Endothelial cell of umbilical vein (primary cell): ENCODE measurements at regions not wholly inside any gene's neighbourhood (a gene's known extent, or its start where the extent isn't known, plus 50 kb on each side); places are given as distances from the start of the nearest gene placed in this dataset.

Source experiments
- BruUV-seq: library from RNA; stranded (reverse); fragments of 400-500 nt; replicated peaks from 2 replicates; lab custom pipeline; 2021; lab: Mats Ljungman, UMichigan
- CTCF ChIA-PET: fragments of 300-600, 350-600 bp; sonication (Branson Sonifier 250); formaldehyde crosslinking; loops from one replicate; lab custom pipeline; 2021; ENCODE audit warnings: antibody characterized with exemption, inconsistent platforms; lab: Charles Lee
- POLR2A ChIA-PET: fragments of 300-600, 350-600 bp; sonication (Branson Sonifier 250); formaldehyde crosslinking; loops from one replicate; lab custom pipeline; 2021; ENCODE audit warnings: antibody characterized with exemption, inconsistent platforms; lab: Charles Lee
- DNase-seq: peaks from one replicate; pipeline ENCODE4 v3.0.0-alpha.2; 2011; ENCODE audit warnings: low read depth, low spot score
- FAIRE-seq: peaks from 2 replicates; lab custom pipeline; 2011; peaks lifted over from hg19 to GRCh38; lab: Jason Lieb, UNC
- H2AFZ ChIP-seq: 2 replicates; pipeline ENCODE4 v1.6.0; 2012; ENCODE audit warnings: low read depth, low read length, control low read depth, inconsistent platforms
- H3K27ac ChIP-seq: 2 replicates; pipeline ENCODE4 v1.5.1; 2011; ENCODE audit warnings: low read depth, mild to moderate bottlenecking, control low read depth, low read length, moderate library complexity; ENCODE audit not compliant: insufficient read depth
- H3K27me3 ChIP-seq, 2 experiments: 2 replicates each; pipeline versions ENCODE4 v1.6.0 to v1.6.1; 2011; ENCODE audit warnings: low read length in 2 of 2, mixed read lengths in 1 of 2; ENCODE audit not compliant: control insufficient read depth in 2 of 2, insufficient read depth in 2 of 2
- H3K36me3 ChIP-seq, 2 experiments: 2 replicates in 1 of 2; 3 replicates in 1 of 2; pipeline ENCODE4 v1.5.1; 2011; ENCODE audit warnings: low read length in 2 of 2, mild to moderate bottlenecking in 1 of 2, moderate library complexity in 1 of 2; ENCODE audit not compliant: control insufficient read depth in 2 of 2, insufficient read depth in 2 of 2; ENCODE audit errors: extremely low read depth in 1 of 2
- H3K4me1 ChIP-seq: 3 replicates; pipeline ENCODE4 v1.5.1; 2011; ENCODE audit warnings: mild to moderate bottlenecking, low read length; ENCODE audit not compliant: control insufficient read depth, insufficient read depth; ENCODE audit errors: extremely low read depth
- H3K4me2 ChIP-seq: 2 replicates; pipeline ENCODE4 v1.6.1; 2011; ENCODE audit warnings: low read length, control low read depth, mixed read lengths; ENCODE audit not compliant: insufficient read depth
- H3K4me3 ChIP-seq, 3 experiments: fragments of 200-600 bp in 1 of 3; sonication (generic), shearing (Covaris generic) in 1 of 3; replicated peaks in 1 of 3; 2 replicates each; pipeline ENCODE4 v1.5.1; 2011 to 2016; ENCODE audit warnings: control low read depth in 3 of 3, low read length in 3 of 3, mild to moderate bottlenecking in 2 of 3, inconsistent platforms in 1 of 3, low read depth in 1 of 3, moderate library complexity in 1 of 3; ENCODE audit not compliant: insufficient read depth in 1 of 3
- H3K79me2 ChIP-seq: 2 replicates; pipeline ENCODE4 v1.6.0; 2012; ENCODE audit warnings: low read length, inconsistent platforms; ENCODE audit not compliant: control insufficient read depth, insufficient read depth
- H3K9ac ChIP-seq: replicated peaks from 2 replicates; pipeline ENCODE3; 2011; ENCODE audit warnings: low read length, control low read depth; ENCODE audit not compliant: insufficient read depth; ENCODE audit errors: extremely low read depth
- H3K9me1 ChIP-seq: replicated peaks from 3 replicates; pipeline ENCODE4 v1.6.0; 2011; ENCODE audit warnings: mild to moderate bottlenecking, low read length; ENCODE audit not compliant: control insufficient read depth, insufficient read depth; ENCODE audit errors: extremely low read depth
- H3K9me3 ChIP-seq: replicated peaks from 2 replicates; pipeline ENCODE4 v1.5.1; 2012; ENCODE audit warnings: low read length, inconsistent platforms; ENCODE audit not compliant: control insufficient read depth, insufficient read depth
- H4K20me1 ChIP-seq: replicated peaks from 2 replicates; pipeline ENCODE3; 2011; ENCODE audit warnings: mild to moderate bottlenecking, low read length; ENCODE audit not compliant: control insufficient read depth, insufficient read depth; ENCODE audit errors: extremely low read depth
- EZH2 ChIP-seq: IDR thresholded peaks from 2 replicates; pipeline ENCODE4 v1.6.1; 2012; ENCODE audit warnings: borderline replicate concordance, low read depth, mild to moderate bottlenecking, moderate library complexity, low read length, inconsistent platforms; ENCODE audit not compliant: severe bottlenecking
- FOS ChIP-seq: IDR thresholded peaks from 2 replicates; pipeline ENCODE4 v1.6.1; 2011; ENCODE audit warnings: mild to moderate bottlenecking, low read length, moderate library complexity, borderline replicate concordance; ENCODE audit not compliant: insufficient read depth
- GATA2 ChIP-seq: IDR thresholded peaks from 2 replicates; pipeline ENCODE4 v1.7.0; 2011; ENCODE audit warnings: low read depth, mild to moderate bottlenecking, moderate library complexity, mixed read lengths, low read length; ENCODE audit not compliant: insufficient read length, insufficient read depth
- JUN ChIP-seq: IDR thresholded peaks from 2 replicates; pipeline ENCODE4 v1.6.1; 2011; ENCODE audit warnings: borderline replicate concordance, low read depth; ENCODE audit not compliant: insufficient read length, insufficient read depth
- MYC ChIP-seq: IDR thresholded peaks from one replicate; pipeline ENCODE4 v1.6.1; 2011; ENCODE audit warnings: mild to moderate bottlenecking, low read depth, low read length
- POLR2A ChIP-seq: IDR thresholded peaks from 2 replicates; pipeline ENCODE4 v1.6.1; 2012; ENCODE audit warnings: low read depth, mild to moderate bottlenecking, control low read depth, low read length
- POLR2AphosphoS5 ChIP-seq: IDR thresholded peaks from 2 replicates; pipeline ENCODE4 v1.6.1; 2012; ENCODE audit warnings: low read depth, mild to moderate bottlenecking, control low read depth, low read length, moderate library complexity; ENCODE audit not compliant: insufficient read depth
- dilution Hi-C: fragments of 300-500 bp; cut with MboI; formaldehyde crosslinking; loops from one replicate; pipeline ENCODE4 v1.15.0; 2019; ENCODE audit warnings: low sequenced_read_pairs; ENCODE audit not compliant: extremely low pct_ligation_motif_present
- intact Hi-C: fragments of 100-400 bp; cut with micrococcal nuclease; formaldehyde crosslinking; loops from one replicate; pipeline ENCODE4 v1.10.0; 2022
- TF ChIP-seq, protein P1 (sequence below), 2 donors: IDR thresholded peaks; 1 replicate in 1 of 2; 2 replicates in 1 of 2; pipeline ENCODE4 v1.5.1; 2011; ENCODE audit warnings: low read length in 2 of 2, mild to moderate bottlenecking in 2 of 2, moderate library complexity in 2 of 2, control low read depth in 1 of 2, inconsistent platforms in 1 of 2, low read depth in 1 of 2; ENCODE audit not compliant: insufficient read depth in 1 of 2; ENCODE audit errors: extremely low read depth in 1 of 2
- TF ChIP-seq, protein P2 (sequence below): IDR thresholded peaks from 2 replicates; pipeline ENCODE4 v1.6.1; 2011; ENCODE audit not compliant: insufficient read depth, insufficient read length

DNA sequence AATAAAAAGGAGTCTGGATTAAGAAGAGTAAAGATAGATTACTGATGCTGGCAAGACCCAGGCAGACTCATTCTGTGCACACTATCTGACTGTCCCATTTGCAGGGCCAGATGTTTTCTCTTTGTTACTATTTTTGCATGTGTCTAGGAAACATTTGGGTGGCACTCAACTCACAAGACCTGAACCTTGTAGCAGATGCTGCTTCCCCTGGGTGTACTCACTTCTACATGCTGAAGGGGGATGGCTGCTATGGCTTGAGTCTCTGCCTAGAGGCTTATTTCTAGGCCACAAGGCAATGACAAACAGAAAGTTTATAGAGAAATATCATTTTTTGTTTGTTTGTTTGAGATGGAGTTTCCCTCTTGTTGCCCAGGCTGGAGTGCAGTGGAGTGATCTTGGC lies 351.4 kb downstream of the FOXA2 start:
- POLR2A ChIA-PET, result no interaction called here
- TF ChIP-seq JUN (no peak), GATA2 (no peak), EZH2 (no peak)
- TF ChIP-seq, protein P1, sequence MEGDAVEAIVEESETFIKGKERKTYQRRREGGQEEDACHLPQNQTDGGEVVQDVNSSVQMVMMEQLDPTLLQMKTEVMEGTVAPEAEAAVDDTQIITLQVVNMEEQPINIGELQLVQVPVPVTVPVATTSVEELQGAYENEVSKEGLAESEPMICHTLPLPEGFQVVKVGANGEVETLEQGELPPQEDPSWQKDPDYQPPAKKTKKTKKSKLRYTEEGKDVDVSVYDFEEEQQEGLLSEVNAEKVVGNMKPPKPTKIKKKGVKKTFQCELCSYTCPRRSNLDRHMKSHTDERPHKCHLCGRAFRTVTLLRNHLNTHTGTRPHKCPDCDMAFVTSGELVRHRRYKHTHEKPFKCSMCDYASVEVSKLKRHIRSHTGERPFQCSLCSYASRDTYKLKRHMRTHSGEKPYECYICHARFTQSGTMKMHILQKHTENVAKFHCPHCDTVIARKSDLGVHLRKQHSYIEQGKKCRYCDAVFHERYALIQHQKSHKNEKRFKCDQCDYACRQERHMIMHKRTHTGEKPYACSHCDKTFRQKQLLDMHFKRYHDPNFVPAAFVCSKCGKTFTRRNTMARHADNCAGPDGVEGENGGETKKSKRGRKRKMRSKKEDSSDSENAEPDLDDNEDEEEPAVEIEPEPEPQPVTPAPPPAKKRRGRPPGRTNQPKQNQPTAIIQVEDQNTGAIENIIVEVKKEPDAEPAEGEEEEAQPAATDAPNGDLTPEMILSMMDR (IDR thresholded peaks at IDR 0.05; ENCODE audit: extremely low read depth in 1 of 2, insufficient read depth in 1 of 2, low read depth in 1 of 2, low read length in 2 of 2), result no peak
- intact Hi-C loops (no loop called here), dilution Hi-C loops (no loop called here)
- no peaks in the 10 kb centered on the region for H4K20me1 ChIP-seq
- peaks cover 2% of the 10 kb centered on the region for H3K9me3 ChIP-seq
- no TSS peak for BruUV-seq
- H3K4me2 ChIP-seq, result no peak overlapping the region
- H3K4me3 ChIP-seq, result no peak overlapping the region
- H3K27ac ChIP-seq, result no peak overlapping the region
- no peaks in the 10 kb centered on the region for H3K79me2 ChIP-seq
- FAIRE-seq (no peak), DNase-seq (no peak)
- H3K9me1 ChIP-seq, result no peaks in the 10 kb centered on the region
- no peak overlapping the region for H2AFZ ChIP-seq
- CTCF ChIA-PET, result no interaction called here
- no peaks in the 10 kb centered on the region for H3K27me3 ChIP-seq
- no peaks in the 10 kb centered on the region for H3K4me1 ChIP-seq
- H3K9ac ChIP-seq, result no peak overlapping the region
- no peaks in the 10 kb centered on the region for H3K36me3 ChIP-seq

DNA sequence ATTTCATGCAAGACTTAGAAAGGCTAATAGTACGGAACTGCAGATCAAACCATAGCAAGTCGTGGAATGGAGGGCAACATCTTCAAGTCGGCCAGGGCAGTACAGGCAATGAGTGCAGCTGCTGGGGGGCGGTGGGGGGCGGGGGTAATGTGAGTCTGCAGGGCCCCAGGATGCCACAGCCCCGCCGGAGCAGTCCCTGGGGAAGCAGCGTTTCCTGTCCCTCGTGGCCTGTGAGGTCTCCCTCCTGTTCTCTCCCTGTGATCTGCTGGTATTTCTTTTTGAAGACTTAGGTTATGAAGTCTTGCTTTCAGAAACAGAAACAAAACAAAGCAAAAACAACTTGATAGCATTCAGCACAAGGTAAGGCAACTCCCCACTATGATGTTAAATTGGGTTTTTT lies 351.9 kb downstream of the FOXA2 start:
- no peaks in the 10 kb centered on the region for H3K4me1 ChIP-seq
- FAIRE-seq (no peak), DNase-seq (no peak)
- H3K27ac ChIP-seq, result no peak overlapping the region
- no peaks in the 10 kb centered on the region for H3K9me1 ChIP-seq
- POLR2A ChIA-PET, result no interaction called here
- H3K27me3 ChIP-seq, result no peaks in the 10 kb centered on the region
- no peak overlapping the region for H3K9ac ChIP-seq
- intact Hi-C loops (no loop called here), dilution Hi-C loops (no loop called here)
- H3K79me2 ChIP-seq, result no peaks in the 10 kb centered on the region
- CTCF ChIA-PET, result no interaction called here
- no peak overlapping the region for H3K4me3 ChIP-seq
- no peak for TF ChIP-seq EZH2
- no peak for TF ChIP-seq JUN
- TF ChIP-seq, protein P1 (IDR thresholded peaks at IDR 0.05; ENCODE audit: extremely low read depth in 1 of 2, insufficient read depth in 1 of 2, low read depth in 1 of 2, low read length in 2 of 2), result no peak
- no peak for TF ChIP-seq FOS
- TF ChIP-seq, protein P2, sequence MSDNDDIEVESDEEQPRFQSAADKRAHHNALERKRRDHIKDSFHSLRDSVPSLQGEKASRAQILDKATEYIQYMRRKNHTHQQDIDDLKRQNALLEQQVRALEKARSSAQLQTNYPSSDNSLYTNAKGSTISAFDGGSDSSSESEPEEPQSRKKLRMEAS, result no peak
- TF ChIP-seq MYC, result no peak
- no peak for TF ChIP-seq GATA2
- no peak for TF ChIP-seq POLR2AphosphoS5
- TF ChIP-seq POLR2A, result no peak
- peaks cover 2% of the 10 kb centered on the region for H3K9me3 ChIP-seq
- no TSS peak for BruUV-seq
- H4K20me1 ChIP-seq, result no peaks in the 10 kb centered on the region
- no peak overlapping the region for H3K4me2 ChIP-seq
- H2AFZ ChIP-seq, result no peak overlapping the region
- H3K36me3 ChIP-seq, result no peaks in the 10 kb centered on the region
